ENCODE measurements at regions not wholly inside any gene's neighbourhood (a gene's known extent, or its start where the extent isn't known, plus 50 kb on each side); places are given as distances from the start of the nearest gene placed in this dataset.
"Not testable (repeated sequence)": the region's sequence is repeated elsewhere in the genome, so short reads cannot be mapped to it uniquely, and the experiment has no call there.

DNA sequence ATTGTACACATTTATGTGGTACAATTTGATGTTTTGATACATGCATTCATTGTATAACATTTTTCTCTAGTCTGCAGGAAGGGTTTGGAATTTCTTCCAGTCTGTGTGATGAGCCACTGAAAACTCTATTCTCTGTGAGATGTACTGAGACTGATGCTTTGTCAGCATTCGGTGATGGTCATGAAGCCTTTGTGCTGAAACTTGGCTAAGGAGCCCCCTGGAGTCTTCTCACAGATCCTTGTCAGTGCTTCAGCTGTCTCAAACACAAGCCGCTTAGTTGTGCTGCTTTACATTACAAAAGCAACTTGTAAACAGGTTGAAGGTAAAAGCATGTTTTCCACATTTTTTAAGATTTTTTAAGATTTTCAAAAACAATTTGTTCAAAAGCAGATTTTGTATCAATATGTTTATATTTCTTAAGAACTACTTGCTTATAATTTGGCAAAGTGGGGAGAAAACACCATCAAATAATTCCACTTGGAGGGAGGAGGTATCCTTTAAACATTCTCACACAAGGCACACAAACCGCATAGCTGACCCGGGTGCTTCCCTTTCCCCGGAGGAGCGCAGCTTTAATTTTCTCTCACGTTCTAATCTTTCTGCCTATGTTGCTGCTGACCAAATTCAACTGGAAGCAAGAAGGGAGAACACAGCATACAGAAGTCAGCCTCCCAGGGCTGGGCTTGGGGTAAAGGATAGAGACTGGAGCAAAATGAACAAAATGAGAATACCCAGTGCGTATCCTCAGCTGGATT lies 249.8 kb upstream of the VSTM2A start:
- DNase-seq: no peak

DNA sequence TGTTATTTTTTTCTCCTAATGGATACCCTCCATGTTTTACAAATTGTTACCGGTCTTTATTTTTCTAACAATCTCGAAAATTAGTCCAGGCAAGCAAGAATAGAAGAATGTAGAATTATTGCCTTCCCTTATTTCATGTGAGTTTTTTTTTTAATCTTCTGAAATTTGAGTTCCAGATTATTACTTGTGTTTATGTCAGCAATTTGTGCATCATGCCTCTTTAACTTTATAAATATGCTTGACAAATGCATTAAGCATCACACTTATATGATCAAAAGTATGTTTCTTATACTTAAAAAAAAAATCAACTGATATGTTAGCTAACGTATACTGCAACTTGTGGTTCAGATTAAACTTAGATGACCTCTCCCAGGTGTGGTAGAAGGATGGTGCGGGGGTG lies 242.7 kb upstream of the VSTM2A start:
- no peak for DNase-seq

DNA sequence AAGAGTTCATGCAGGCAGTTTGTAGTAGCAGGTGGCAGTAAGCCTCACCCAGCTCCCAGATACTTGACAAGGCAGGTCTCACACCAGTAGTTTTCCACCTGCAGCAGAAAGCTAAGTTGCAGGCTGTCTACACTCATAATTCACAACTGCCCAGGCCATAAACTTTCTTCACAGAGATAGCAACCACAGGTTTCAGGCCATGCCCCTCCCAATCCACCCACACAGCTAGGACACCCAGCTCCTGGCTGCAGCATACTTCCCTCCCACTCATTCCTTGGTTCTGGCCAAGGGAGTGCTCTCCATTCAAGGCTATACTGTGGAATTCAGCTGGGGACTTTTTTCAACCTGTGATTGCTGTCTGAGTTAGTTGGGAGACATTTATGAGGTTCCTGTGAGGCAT lies 226.2 kb upstream of the VSTM2A start:
- not testable (repeated sequence) for DNase-seq

DNA sequence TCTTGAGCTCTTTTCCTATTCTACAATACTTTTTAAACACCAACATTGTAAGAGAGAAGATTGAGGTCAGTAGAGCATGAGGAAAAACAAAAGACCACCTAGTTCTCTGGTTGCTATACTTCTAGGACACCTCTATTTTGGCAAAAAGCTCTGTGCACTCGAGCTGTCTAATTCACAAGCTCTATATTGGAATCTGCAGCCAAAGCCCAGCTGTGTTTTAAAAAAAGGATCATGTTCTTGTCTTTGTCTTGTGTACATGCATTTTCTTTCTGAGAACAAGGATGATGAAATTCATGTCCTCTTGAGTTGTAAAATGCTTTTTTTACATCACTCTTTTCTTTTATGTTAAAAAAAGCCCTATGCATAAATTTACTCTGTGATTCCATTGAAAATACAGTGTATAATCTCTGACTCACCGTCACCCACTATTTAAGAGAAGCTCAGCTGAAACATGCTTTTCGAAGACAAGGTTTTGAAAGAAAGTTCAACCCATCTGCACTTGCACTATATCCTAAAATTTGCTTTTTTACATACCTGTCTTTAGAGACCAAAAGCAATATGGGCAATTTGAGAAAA lies 215.5 kb upstream of the VSTM2A start:
- no peak for DNase-seq

DNA sequence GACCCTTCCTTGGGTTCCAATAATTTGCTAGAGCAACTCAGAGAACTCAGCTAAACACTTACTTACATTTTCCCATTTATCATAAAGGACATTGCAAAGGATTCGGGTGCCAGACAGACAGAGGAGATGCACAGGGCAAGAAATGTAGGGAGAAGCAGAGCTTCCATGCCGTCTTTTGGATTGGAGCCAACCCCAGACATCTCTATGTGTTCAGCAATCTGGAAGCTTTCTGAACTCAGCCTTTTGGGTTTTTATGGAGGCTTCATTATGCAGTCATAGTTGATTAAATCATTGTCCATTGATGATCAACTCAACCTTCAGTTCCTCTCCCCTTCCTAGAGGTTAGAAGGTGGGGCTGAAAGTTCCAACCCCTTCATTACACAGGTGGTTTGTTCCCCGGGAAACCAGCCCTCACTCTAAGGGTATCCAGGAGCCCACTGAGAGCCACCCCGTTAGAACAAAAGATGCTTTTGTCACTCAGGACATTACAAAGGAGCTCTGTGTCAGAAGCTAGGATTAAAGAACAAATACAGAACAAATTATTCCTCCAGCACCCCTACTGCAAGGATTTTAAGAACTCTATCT lies 211.9 kb upstream of the VSTM2A start:
- no peak for DNase-seq

DNA sequence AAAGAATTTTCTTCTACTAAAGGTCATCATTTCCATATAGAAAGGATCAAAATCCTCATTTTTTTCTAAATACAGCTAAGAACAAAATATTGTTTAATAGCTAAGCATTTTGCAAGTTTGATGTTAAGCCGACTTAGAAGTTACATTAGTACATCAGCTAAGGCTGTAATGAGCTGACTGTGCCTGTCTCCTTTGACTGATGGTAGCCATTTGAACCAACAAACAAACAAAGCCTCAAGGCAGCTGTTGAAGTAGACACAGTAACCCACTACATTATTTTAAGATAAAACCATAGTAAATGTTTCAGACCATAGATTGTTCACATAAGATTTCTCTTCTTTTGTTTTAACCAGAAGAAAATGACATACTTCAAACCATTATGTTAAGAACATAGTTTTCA lies 210.9 kb upstream of the VSTM2A start:
- DNase-seq: no peak

DNA sequence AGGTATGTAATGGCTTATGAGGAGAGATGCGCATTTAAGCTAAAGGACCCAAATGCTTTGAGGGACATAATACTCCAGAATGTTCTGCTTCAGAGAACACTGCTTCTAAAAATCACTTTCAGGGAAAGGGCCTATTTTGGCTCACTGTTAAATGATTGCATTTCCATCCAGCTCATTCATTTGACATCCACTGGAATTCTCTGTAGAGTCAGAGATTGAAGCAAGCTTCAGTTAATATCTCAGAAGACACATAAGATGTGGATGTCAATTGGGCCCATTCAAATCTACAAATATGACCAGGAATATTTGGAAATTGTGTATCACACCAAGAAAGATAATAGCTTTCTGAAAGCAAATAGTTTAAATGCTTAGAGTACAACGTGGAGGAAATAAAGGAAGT lies 209.9 kb upstream of the VSTM2A start:
- no peak for DNase-seq

DNA sequence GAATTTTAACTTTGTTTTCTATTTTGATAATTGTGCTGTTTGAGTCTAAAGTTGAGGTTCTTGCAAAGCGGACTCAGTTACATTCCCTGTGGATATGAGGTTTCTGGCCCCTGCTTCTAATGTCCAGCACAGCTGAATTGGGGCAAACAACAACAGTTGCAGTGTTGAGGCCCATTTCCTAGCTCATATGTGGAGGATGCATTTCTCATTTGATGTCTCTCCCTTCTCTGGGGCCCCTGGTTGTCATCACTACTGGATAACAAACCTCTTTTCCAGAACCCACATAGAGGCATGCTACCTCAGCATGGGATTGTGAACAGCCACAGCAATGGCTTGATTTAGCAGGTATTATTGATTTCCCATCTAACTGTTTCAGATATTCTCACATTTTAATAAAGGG lies 208.2 kb upstream of the VSTM2A start:
- no peak for DNase-seq

DNA sequence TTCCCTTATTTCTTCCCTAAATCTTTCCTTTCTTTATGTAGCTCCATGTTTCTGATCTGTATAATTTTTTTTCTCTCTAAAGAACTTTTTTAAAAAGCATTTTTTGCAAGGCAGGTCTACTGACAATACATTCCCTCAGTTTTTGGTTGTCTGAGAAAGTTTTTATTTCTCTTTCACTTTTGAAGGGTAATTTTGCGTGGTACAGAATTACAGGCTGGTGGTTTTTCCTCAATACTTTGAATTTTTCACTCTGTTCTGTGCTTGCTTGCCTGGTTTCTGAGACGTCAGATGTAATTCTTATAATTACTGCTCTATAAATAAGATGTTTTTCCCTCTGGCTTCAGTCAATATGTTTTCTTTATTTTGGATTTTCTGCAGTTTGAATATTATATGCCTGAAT lies 205.4 kb upstream of the VSTM2A start:
- DNase-seq: no peak

DNA sequence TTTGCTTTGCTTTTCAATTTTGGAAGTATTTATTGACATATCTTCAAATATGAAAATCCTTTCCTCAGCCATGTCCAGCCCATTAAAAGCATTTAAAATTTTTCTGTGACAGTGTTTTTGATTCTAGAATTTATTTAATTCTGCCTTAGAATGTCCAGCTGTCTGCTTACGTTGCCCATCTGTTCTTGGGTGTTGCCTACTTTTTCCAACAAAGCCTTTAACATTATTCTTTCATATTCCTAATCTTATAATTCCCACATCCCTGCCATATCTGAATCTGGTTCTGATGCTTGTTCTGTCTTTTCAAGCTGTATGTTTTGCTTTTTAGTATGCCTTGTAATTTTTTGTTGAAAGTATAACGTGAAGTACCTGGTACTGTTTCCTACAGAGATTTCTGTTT lies 204.7 kb upstream of the VSTM2A start:
- DNase-seq: no peak

DNA sequence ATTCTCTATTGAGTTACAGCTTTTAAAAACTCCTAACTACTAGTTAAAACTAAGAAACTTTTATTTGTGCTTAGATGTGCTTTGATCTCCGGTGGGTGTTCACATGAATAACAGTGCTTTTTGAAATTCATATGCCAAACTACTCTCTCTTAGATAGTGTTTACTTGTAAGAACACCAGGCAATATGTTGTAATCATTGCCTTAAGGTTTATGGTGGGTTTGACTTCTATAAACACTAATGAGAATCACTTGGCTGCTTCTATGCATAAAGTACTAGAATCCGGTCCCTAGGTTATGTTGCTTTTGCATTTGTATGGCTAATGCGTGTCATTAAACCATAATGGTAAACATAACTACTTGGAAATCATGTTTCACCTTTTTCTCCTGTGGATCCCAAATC lies 203.9 kb upstream of the VSTM2A start:
- no peak for DNase-seq

DNA sequence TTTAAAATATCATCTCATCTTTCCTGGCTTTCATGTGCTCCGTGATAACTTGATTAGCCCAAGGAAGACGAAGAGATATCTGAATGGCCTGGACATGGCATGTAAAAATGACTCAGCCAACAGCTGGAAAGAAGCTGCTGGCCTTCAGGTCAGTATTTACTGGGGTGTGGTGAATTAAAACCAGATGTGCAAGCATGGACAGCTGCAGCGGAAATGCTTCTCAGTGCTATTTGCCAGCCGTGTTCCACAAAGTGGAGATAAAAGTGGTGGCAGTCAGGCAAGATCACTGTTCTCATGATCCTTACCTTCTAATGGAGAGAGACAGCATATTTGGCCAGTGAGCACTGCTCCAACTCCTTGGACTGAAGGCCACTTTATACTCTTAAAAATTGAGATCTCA lies 203.1 kb upstream of the VSTM2A start:
- no peak for DNase-seq

DNA sequence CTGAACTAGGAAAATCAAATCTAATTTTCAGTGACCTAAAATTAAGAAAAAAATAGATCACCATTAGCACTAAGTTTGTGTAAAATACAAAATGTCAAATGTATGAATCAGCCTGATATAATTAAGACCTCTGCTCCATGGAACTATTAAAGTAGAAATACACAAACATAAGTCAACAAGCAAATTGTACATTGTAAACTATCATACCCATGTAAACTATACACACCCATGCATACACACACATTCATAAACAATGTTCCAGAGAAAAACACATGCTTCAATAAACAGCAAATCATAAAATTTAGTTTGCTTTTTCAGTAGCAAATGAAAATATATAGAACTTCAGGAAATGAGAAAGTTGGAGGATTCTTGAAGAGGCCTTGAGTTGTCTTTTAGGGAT lies 199.7 kb upstream of the VSTM2A start:
- no peak for DNase-seq

DNA sequence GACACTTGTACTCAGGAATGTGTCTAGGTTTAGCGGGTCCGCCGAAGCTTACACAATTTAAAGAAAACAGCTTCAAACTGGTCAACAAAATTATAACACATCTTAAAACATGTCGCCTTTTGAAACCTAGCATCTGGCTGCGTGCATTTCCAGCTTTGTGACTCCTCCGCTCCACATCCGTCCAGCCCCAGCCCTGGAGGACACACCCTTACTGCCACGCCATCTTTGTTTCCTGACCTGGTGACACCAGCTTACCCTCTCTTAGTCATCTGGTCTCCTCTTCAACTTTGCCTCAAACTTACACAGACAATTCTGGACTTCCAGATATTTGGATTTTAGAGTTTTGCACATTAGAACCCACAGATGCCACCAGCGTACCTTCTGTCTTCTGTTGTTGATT lies 198.7 kb upstream of the VSTM2A start:
- no peak for DNase-seq

DNA sequence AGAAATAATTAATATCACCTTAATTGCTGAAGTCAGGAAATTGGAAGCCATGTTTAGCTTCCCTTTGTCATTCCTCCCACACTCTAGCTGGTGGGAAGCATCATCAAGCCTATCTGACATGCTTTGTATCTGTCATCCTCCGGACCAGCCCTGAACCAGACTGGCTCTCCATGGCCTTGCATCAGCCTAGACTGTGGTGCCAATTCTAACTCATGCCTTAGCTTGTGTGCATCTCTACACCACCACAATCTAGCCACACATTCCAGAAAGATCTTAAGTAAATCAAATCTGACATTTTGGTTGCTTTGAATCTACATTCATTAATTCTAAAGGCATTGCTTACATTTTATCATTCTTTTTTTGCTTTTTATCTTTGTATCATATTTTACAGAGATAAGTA lies 196.4 kb upstream of the VSTM2A start:
- DNase-seq: no peak

DNA sequence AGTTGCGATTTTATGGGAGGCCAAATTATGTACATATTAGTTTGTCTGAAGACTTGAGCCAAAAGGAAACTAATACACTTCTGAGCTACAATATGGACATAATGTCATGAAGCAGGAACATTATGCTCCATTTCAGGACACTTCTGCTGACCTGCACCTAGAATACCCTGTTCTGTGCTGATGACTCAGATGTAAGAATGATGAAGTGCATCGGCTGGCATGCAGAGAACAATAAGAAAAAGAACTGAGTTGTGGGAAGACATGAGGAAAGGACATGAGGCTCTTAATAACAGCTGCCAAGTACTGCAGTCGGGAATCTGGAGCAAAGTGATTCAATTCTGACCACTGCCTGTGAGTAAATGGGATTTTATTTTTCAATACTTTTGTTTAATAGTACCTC lies 192.9 kb upstream of the VSTM2A start:
- DNase-seq: no peak

DNA sequence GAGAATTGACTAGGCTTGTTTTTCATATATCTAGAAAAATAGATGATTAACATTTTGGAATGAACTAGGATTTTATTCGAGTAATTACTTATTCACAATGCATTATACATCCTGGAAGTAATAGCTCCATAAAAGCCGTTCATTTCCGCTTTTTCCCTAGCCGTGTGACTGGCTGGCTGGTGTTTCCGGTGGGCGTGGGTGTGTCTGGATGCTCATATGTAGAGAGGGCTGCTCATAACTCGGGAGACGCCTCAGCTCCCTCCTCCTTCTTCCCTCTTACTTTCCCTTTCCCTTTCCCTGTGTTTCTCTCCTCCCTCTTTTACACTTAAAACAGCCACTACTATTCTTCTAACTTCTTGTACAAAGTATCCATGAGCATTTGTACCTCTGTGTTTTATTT lies 187.7 kb upstream of the VSTM2A start:
- no peak for DNase-seq

DNA sequence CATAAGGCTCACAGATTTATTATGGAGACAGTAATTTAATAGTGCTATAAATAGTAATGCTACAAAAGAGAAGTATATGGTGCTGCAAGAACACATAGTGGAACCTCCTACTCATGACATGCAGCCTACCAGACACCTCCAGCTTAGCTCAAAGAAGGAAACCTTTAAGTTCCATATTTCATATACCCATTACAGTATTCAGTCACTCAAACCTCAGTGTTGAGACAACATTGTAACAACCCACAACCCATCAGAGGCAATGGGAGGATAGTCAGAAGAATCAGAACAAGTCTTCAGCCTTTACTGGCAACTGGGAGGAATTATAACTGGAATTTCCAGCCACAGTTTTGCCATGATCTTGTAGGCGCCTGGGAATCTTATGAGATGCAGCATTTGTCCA lies 186.3 kb upstream of the VSTM2A start:
- DNase-seq: no peak

DNA sequence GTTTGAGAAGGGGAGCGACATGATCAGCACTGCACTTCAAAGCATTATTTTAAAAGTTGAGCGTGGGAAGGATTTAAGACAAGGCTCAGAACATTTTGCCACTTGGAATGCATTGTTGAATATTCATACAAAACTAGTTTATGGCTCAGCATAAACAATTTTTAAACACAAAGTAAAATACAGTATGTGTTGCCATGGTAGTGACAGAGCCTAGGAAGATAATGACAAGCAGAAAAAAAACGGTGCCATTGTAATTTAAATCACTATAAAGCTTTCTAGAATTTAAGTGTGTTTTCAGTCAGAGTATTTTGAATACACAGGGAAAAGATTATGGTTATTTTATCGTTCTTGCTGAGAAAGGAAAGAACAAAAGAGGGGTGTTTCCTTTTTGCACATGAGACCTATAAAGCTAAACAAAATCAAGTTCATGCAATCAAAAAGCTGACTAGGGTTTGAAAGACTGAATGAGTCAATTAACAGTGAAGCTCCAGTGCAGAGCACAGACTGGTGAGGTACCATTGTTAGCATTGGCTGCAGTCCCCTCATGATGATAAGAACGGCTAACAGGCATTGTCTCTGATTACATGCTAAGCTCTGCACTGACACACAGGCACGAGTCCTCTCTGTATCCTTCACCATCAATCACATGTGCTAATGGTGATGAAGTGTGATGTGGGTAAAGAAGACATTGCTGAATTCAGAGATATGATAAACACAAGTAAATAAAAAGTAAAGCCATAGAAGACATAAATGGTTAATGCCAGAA lies 181.9 kb upstream of the VSTM2A start:
- DNase-seq: no peak

DNA sequence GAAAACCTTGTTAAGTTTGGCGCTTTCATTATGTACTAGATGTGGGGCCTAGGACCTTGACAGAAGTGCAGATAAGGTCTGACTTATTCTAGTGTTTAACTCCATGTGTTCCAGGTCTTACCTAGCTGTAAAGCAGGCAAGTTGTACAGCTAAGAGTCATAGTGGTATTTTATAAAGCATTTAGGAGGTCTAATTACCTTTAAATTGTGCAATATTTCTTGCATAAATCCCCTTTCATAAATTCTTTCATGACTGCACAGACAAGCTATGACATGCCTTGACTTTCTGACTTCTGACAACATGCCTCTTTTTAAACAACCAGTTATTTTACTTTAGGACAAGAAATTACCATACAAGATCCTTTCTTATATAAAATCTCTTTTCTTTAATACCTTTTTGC lies 151.6 kb upstream of the VSTM2A start:
- no peak for DNase-seq

DNA sequence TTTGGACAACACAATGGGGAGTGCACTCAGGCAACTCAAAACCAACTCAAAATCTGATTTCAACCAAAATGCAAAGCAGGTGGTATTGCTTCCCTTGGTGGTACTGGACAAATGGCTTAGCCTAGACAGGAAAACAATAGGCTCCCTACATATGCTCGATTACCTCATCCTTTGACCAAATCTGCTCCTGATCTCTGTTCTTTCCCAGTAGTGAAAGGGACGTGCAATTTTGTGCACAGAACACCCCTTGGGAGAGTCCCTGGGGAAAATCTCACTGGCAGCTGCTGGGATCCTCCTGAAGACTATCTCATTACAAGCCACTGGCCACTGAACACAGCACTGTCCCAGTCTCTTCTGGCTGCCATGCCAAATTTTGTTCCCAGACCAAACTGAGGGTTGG lies 149.2 kb upstream of the VSTM2A start:
- no peak for DNase-seq

DNA sequence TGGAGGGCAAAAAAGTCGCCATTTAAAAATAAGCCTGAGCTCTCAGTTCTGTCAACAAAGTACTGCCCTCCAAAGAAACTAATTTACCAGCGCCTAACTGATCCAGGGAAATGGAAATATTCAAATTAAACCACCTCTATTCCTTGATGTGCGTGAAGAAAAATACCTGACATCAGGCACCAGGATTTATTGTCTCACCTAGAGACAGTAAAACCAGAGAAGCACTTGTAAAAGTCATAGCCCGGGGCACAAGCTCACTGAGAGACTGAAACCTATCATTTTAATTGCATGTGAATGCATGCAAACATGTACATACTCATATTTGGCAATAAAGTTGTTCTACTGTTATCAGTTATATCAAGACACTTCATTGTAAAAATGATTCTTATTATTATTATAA lies 147.3 kb upstream of the VSTM2A start:
- DNase-seq: no peak

DNA sequence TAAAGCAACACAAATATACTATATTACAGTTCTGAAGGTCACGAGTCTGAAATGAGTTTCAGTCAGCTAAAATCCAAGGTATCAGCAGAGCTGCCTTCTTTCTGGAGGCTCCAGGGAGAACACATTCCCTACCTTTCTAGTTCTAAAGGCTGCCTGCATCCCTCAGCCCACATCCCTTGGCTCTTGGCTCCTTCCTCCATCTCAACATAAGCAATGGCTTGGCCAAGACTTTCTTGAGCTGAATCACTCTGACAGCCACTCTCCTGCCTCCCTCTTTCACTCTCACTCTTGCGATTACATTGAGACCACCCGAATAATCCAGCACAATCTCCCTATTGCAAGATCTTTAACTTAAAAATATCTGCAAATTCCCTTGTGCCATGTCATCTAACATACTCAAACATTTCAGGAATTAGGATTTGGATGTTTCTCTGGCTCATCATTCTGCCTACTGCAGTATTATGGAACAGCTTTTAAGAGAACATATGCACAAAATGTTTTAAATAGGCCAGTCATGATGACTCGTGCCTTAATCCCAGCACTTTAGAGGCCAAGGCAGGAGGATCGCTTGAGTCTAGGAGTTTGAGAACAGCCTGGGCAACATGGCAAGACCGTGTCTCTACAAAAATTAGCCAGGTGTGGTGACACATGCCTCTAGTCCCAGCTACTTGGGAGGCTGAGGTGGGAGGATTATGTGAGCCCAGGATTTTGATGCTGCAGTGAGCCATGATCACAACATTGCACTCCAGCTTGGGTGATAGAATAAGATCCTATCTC lies 144.2 kb upstream of the VSTM2A start:
- no peak for DNase-seq
